CD14-positive monocyte (primary cell): ENCODE measurements at regions not wholly inside any gene's neighbourhood (a gene's known extent, or its start where the extent isn't known, plus 50 kb on each side); places are given as distances from the start of the nearest gene placed in this dataset.

ENCODE experiments used
- DNase-seq, 3 donors: peaks; one replicate each; pipeline ENCODE4 v3.0.0-alpha.2; 2011 to 2022
- H2AFZ ChIP-seq: 2 replicates; pipeline ENCODE4 v1.6.0; 2012; ENCODE audit warnings: mild to moderate bottlenecking, low read depth, low read length, inconsistent platforms; ENCODE audit not compliant: insufficient read depth, poor library complexity, severe bottlenecking
- H3K27ac ChIP-seq, 2 donors: 1 replicate in 1 of 2; 2 replicates in 1 of 2; pipeline ENCODE4 v1.5.1; 2012 to 2013; ENCODE audit warnings: low read length in 2 of 2, control low read depth in 1 of 2, inconsistent platforms in 1 of 2, low read depth in 1 of 2, mild to moderate bottlenecking in 1 of 2
- H3K27me3 ChIP-seq, 2 donors: one replicate each; pipeline versions ENCODE4 v1.6.0 to v1.6.1; 2011 to 2013; ENCODE audit warnings: low read length in 2 of 2; ENCODE audit not compliant: control insufficient read depth in 2 of 2, insufficient read depth in 2 of 2
- H3K36me3 ChIP-seq, 2 donors: replicated peaks in 1 of 2; 1 replicate in 1 of 2; 2 replicates in 1 of 2; pipeline versions ENCODE4 v1.5.1 to v1.6.1; 2012 to 2013; ENCODE audit warnings: low read length in 2 of 2, control low read depth in 1 of 2, inconsistent platforms in 1 of 2, mild to moderate bottlenecking in 1 of 2; ENCODE audit not compliant: insufficient read depth in 2 of 2, control insufficient read depth in 1 of 2
- H3K4me1 ChIP-seq, 2 donors: 1 replicate in 1 of 2; 2 replicates in 1 of 2; pipeline versions ENCODE4 v1.5.1 to v1.6.1; 2012 to 2013; ENCODE audit warnings: low read length in 2 of 2, control low read depth in 1 of 2, inconsistent platforms in 1 of 2, mild to moderate bottlenecking in 1 of 2, moderate library complexity in 1 of 2; ENCODE audit not compliant: insufficient read depth in 2 of 2, control insufficient read depth in 1 of 2
- H3K4me2 ChIP-seq: replicated peaks from 2 replicates; pipeline ENCODE3; 2012; ENCODE audit warnings: low read length, moderate library complexity, mild to moderate bottlenecking; ENCODE audit not compliant: poor library complexity, severe bottlenecking; ENCODE audit errors: extremely low read depth
- H3K4me3 ChIP-seq, 3 experiments: fragments of 200-600 bp in 1 of 3; sonication (generic) in 1 of 3; replicated peaks in 1 of 3; 1 replicate in 2 of 3; 2 replicates in 1 of 3; pipeline ENCODE4 v1.5.1; 2011 to 2013; ENCODE audit warnings: low read length in 3 of 3, mild to moderate bottlenecking in 3 of 3, control low read depth in 2 of 3, low read depth in 2 of 3, inconsistent platforms in 1 of 3, moderate library complexity in 1 of 3
- H3K79me2 ChIP-seq: 2 replicates; pipeline ENCODE4 v1.6.0; 2012; ENCODE audit warnings: mild to moderate bottlenecking, control low read depth, inconsistent platforms, low read length, moderate library complexity; ENCODE audit not compliant: insufficient read depth
- H3K9ac ChIP-seq: 2 replicates; pipeline ENCODE4 v1.6.0; 2017; ENCODE audit warnings: low read length, mild to moderate bottlenecking; ENCODE audit not compliant: insufficient read depth, poor library complexity, severe bottlenecking
- H3K9me3 ChIP-seq, 2 donors: replicated peaks in 1 of 2; 1 replicate in 1 of 2; 2 replicates in 1 of 2; pipeline versions ENCODE4 v1.5.1 to v1.6.1; 2012 to 2013; ENCODE audit warnings: low read length in 2 of 2, control low read depth in 1 of 2; ENCODE audit not compliant: control insufficient read depth in 1 of 2, insufficient read depth in 1 of 2
- H4K20me1 ChIP-seq: 2 replicates; pipeline ENCODE4 v1.6.0; 2012; ENCODE audit warnings: mild to moderate bottlenecking, low read length, control low read depth, moderate library complexity; ENCODE audit not compliant: insufficient read depth
- H3K27ac Mint-ChIP-seq, 7 donors: one replicate each; pipeline ENCODE4 v1.8.0; 2020; ENCODE audit warnings: mild to moderate bottlenecking in 7 of 7, mixed read lengths in 7 of 7, moderate library complexity in 6 of 7, inconsistent platforms in 2 of 7
- H3K27me3 Mint-ChIP-seq, 3 donors: one replicate each; pipeline ENCODE4 v1.8.0; 2021 to 2022; ENCODE audit warnings: low read depth in 3 of 3, mild to moderate bottlenecking in 3 of 3, mixed read lengths in 3 of 3, moderate library complexity in 3 of 3, inconsistent platforms in 1 of 3
- H3K36me3 Mint-ChIP-seq, 2 donors: one replicate each; pipeline ENCODE4 v1.8.0; 2020; ENCODE audit warnings: mixed read lengths in 2 of 2, inconsistent platforms in 1 of 2, mild to moderate bottlenecking in 1 of 2
- H3K4me1 Mint-ChIP-seq: one replicate; pipeline ENCODE4 v1.8.0; 2020; ENCODE audit warnings: mild to moderate bottlenecking, mixed read lengths
- H3K4me3 Mint-ChIP-seq, 2 donors: one replicate each; pipeline ENCODE4 v1.8.0; 2020; ENCODE audit warnings: mild to moderate bottlenecking in 2 of 2, mixed read lengths in 2 of 2, moderate library complexity in 1 of 2
- H3K9me3 Mint-ChIP-seq, 7 donors: one replicate each; pipeline ENCODE4 v1.8.0; 2020 to 2022; ENCODE audit warnings: mixed read lengths in 7 of 7, mild to moderate bottlenecking in 6 of 7, moderate library complexity in 6 of 7, inconsistent platforms in 2 of 7
- WGBS: methylation state at CpG from one replicate; pipeline ENCODE4 v1.1.5; 2013; ENCODE audit warnings: missing lambda C conversion rate; ENCODE audit not compliant: insufficient coverage; 5-methylcytosine and 5-hydroxymethylcytosine counted together
- intact Hi-C, 2 donors: fragments of 100-400 bp; cut with micrococcal nuclease; formaldehyde crosslinking; loops; one replicate each; pipeline versions ENCODE4 v1.15.0 to v1.15.1; 2023
- TF ChIP-seq, protein P1 (sequence below): fragments of 200-600 bp; IDR thresholded peaks from one replicate; pipeline ENCODE4 v1.8.0; 2022; ENCODE audit warnings: antibody characterized with exemption, mild to moderate bottlenecking

DNA sequence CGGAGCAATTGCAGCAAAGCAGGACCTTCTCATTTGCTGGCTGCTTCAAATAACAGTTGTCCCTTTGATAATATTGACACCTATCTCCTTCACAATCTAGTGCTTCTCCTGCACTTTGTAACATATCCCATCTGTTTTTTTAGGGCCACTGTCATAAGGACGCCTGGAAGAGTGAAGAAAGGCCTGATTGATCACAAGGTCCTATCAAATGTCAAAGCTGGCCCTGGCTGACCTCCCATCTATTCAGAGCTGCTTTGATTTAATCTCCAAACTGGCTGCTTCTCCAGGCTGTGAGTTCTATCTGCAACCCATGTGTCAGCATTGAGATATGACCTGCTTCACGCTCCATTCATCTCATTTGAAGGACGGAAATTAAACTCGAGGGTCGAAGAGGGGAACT is 601.2 kb upstream of the KCNMB2 start:
- Histone ChIP-seq H3K4me3 (no peak overlapping the region), H4K20me1 (no peaks in the 10 kb centered on the region), H3K27ac (no peak overlapping the region), H2AFZ (no peak overlapping the region), H3K4me1 (peaks cover 0 to 11% of the 10 kb centered on the region in 2 donors), H3K27me3 (no peaks in the 10 kb centered on the region), H3K9ac (no peak overlapping the region), H3K4me2 (no peak overlapping the region), H3K79me2 (no peaks in the 10 kb centered on the region), H3K36me3 (no peaks in the 10 kb centered on the region), H3K9me3 (no peaks in the 10 kb centered on the region)
- DNase-seq = no peak
- peaks cover 0 to 2% (median 2%) of the 10 kb centered on the region in 3 donors for H3K27me3 Mint-ChIP-seq
- H3K4me1 Mint-ChIP-seq = peaks cover 5% of the 10 kb centered on the region
- intact Hi-C loops = no loop called here
- TF ChIP-seq, protein P1, sequence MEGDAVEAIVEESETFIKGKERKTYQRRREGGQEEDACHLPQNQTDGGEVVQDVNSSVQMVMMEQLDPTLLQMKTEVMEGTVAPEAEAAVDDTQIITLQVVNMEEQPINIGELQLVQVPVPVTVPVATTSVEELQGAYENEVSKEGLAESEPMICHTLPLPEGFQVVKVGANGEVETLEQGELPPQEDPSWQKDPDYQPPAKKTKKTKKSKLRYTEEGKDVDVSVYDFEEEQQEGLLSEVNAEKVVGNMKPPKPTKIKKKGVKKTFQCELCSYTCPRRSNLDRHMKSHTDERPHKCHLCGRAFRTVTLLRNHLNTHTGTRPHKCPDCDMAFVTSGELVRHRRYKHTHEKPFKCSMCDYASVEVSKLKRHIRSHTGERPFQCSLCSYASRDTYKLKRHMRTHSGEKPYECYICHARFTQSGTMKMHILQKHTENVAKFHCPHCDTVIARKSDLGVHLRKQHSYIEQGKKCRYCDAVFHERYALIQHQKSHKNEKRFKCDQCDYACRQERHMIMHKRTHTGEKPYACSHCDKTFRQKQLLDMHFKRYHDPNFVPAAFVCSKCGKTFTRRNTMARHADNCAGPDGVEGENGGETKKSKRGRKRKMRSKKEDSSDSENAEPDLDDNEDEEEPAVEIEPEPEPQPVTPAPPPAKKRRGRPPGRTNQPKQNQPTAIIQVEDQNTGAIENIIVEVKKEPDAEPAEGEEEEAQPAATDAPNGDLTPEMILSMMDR = no peak
- no peaks in the 10 kb centered on the region for H3K36me3 Mint-ChIP-seq
- H3K27ac Mint-ChIP-seq = no peak overlapping the region
- no peak overlapping the region for H3K4me3 Mint-ChIP-seq
- 92% methylated on average over 2 of the region's 6 CpGs for WGBS
- H3K9me3 Mint-ChIP-seq = peaks cover 0 to 2% (median 0%) of the 10 kb centered on the region in 7 donors

DNA sequence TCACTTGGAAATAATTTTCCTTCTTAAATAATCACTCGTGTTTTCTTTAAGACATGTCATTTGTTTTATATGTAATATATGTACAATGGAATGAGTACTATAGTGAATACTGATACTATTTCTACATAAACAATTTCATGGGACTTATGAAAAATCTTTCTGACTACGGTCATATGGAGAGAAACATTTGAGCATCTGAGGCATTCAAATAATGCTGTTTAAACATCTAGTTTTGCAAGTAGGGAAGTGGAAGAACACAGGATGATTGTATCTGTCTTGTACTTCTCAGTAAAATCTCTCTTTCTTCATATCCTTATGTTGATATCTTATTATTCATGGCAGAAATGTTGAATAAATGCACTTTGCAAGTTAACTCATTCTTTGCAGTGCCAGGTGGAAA is 599.5 kb upstream of the KCNMB2 start:
- Mint-ChIP-seq H3K27ac (no peak overlapping the region), H3K4me3 (no peak overlapping the region), H3K4me1 (peaks cover 5% of the 10 kb centered on the region), H3K9me3 (no peaks in the 10 kb centered on the region), H3K36me3 (no peaks in the 10 kb centered on the region), H3K27me3 (peaks cover 0 to 2% (median 2%) of the 10 kb centered on the region in 3 donors)
- H3K9ac ChIP-seq = no peak overlapping the region
- H3K4me3 ChIP-seq = no peak overlapping the region
- H4K20me1 ChIP-seq = no peaks in the 10 kb centered on the region
- intact Hi-C loops = no loop called here
- no peaks in the 10 kb centered on the region for H3K79me2 ChIP-seq
- no peaks in the 10 kb centered on the region for H3K36me3 ChIP-seq
- TF ChIP-seq, protein P1 = no peak
- no peak overlapping the region for H2AFZ ChIP-seq
- no peaks in the 10 kb centered on the region for H3K27me3 ChIP-seq
- peaks cover 0 to 11% of the 10 kb centered on the region in 2 donors for H3K4me1 ChIP-seq
- no peaks in the 10 kb centered on the region for H3K9me3 ChIP-seq
- DNase-seq = no peak
- no CpG with 5 or more reads among the region's 2 CpGs for WGBS
- no peak overlapping the region for H3K4me2 ChIP-seq
- no peak overlapping the region for H3K27ac ChIP-seq
